PFSK-1 (cell line): ENCODE measurements at regions not wholly inside any gene's neighbourhood (a gene's known extent, or its start where the extent isn't known, plus 50 kb on each side); places are given as distances from the start of the nearest gene placed in this dataset.

Experiments
- POLR2AphosphoS5 ChIP-seq: IDR thresholded peaks from 2 replicates; pipeline ENCODE4 v1.6.1; 2012; ENCODE audit warnings: low read depth, mild to moderate bottlenecking, control low read depth, low read length, moderate library complexity
- REST ChIP-seq, 2 experiments: IDR thresholded peaks; 2 replicates each; pipeline versions ENCODE4 v1.6.1 to v1.8.0; 2011 to 2012; ENCODE audit warnings: low read depth in 2 of 2, low read length in 2 of 2, control low read depth in 1 of 2, inconsistent platforms in 1 of 2, mild to moderate bottlenecking in 1 of 2, moderate library complexity in 1 of 2; ENCODE audit not compliant: insufficient read depth in 1 of 2
- SIN3A ChIP-seq: IDR thresholded peaks from 2 replicates; pipeline ENCODE4 v1.6.1; 2012; ENCODE audit warnings: mild to moderate bottlenecking, low read length, moderate library complexity, borderline replicate concordance; ENCODE audit not compliant: insufficient read depth

- no peak for TF ChIP-seq REST (IDR thresholded peaks at IDR 0.05; ENCODE audit: insufficient read depth in 1 of 2, low read depth in 2 of 2, low read length in 2 of 2)
- TF ChIP-seq SIN3A = no peak
- no peak for TF ChIP-seq POLR2AphosphoS5
Measured at GRCh38 chr6:105900125-105900937, 185.8 kb upstream of the PRDM1 start.
